ENCODE measurements at regions not wholly inside any gene's neighbourhood (a gene's known extent, or its start where the extent isn't known, plus 50 kb on each side); places are given as distances from the start of the nearest gene placed in this dataset.

DNA sequence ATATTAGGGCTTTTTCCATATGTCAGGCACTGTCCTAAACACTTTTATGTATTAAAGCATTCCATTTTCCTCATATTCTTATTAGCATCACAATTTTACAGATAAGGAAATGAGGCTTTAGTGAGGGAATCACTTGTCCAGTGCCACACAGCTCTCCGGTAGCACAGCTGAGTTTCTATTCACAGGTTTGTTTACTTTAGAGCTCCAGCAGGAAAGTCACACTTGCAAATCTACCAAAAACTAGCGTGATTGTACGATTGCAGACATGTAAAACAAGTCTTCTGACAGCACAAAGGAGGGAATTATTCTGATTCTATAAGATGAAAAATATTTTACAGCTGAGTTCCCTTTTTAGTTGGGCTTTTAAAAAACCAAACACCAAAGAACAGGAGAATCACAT, 472.1 kb downstream of the TMA16 start:
- TF ChIP-seq EZH2 (optimal IDR thresholded peaks at IDR 0.05; ENCODE audit: low read depth, low read length) (no peak), EZH2phosphoT487 (IDR thresholded peaks at IDR 0.05; ENCODE audit: low read length) (no peak)
- TF ChIP-seq, protein P1, sequence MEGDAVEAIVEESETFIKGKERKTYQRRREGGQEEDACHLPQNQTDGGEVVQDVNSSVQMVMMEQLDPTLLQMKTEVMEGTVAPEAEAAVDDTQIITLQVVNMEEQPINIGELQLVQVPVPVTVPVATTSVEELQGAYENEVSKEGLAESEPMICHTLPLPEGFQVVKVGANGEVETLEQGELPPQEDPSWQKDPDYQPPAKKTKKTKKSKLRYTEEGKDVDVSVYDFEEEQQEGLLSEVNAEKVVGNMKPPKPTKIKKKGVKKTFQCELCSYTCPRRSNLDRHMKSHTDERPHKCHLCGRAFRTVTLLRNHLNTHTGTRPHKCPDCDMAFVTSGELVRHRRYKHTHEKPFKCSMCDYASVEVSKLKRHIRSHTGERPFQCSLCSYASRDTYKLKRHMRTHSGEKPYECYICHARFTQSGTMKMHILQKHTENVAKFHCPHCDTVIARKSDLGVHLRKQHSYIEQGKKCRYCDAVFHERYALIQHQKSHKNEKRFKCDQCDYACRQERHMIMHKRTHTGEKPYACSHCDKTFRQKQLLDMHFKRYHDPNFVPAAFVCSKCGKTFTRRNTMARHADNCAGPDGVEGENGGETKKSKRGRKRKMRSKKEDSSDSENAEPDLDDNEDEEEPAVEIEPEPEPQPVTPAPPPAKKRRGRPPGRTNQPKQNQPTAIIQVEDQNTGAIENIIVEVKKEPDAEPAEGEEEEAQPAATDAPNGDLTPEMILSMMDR (IDR thresholded peaks at IDR 0.05; ENCODE audit: low read length), result no peak
